BLaER1 (cell line): ENCODE measurements at regions not wholly inside any gene's neighbourhood (a gene's known extent, or its start where the extent isn't known, plus 50 kb on each side); places are given as distances from the start of the nearest gene placed in this dataset.

Experiments used
- H3K27ac ChIP-seq: shearing (Covaris generic); formaldehyde crosslinking; 2 replicates; pipeline ENCODE4 v1.8.1; 2022
- H3K27me3 ChIP-seq: shearing (Covaris generic); formaldehyde crosslinking; 2 replicates; pipeline ENCODE4 v1.8.1; 2022
- H3K36me3 ChIP-seq: shearing (Covaris generic); formaldehyde crosslinking; 2 replicates; pipeline ENCODE4 v1.8.1; 2022
- H3K4me1 ChIP-seq: shearing (Covaris generic); formaldehyde crosslinking; 2 replicates; pipeline ENCODE4 v1.8.1; 2022
- H3K4me2 ChIP-seq: shearing (Covaris generic); formaldehyde crosslinking; 2 replicates; pipeline ENCODE4 v1.8.1; 2022
- H3K4me3 ChIP-seq: shearing (Covaris generic); formaldehyde crosslinking; 2 replicates; pipeline ENCODE4 v1.8.1; 2022
- H3K9ac ChIP-seq: shearing (Covaris generic); formaldehyde crosslinking; 2 replicates; pipeline ENCODE4 v1.8.1; 2022
- H3K9me3 ChIP-seq: shearing (Covaris generic); formaldehyde crosslinking; 2 replicates; pipeline ENCODE4 v1.8.1; 2022
- H4K20me1 ChIP-seq: shearing (Covaris generic); formaldehyde crosslinking; 2 replicates; pipeline ENCODE4 v1.8.1; 2022
- Cebpa-rat ChIP-seq: shearing (Covaris generic); IDR thresholded peaks from 2 replicates; pipeline ENCODE4 v1.8.1; 2022

GRCh38 chr22:48516571-48516970 lies 1311.1 kb downstream of the BRD1 start:
- no peaks in the 10 kb centered on the region for H3K4me1 ChIP-seq
- no peaks in the 10 kb centered on the region for H4K20me1 ChIP-seq
- H3K4me2 ChIP-seq, result no peak overlapping the region
- H3K9me3 ChIP-seq, result no peaks in the 10 kb centered on the region
- no peak overlapping the region for H3K9ac ChIP-seq
- no peaks in the 10 kb centered on the region for H3K36me3 ChIP-seq
- no peak overlapping the region for H3K4me3 ChIP-seq
- no peak for TF ChIP-seq Cebpa-rat
- no peaks in the 10 kb centered on the region for H3K27me3 ChIP-seq
- H3K27ac ChIP-seq, result no peak overlapping the region

- H3K9ac ChIP-seq, result no peak overlapping the region
- H3K4me2 ChIP-seq, result no peak overlapping the region
- TF ChIP-seq Cebpa-rat, result no peak
- no peaks in the 10 kb centered on the region for H3K27me3 ChIP-seq
- H3K27ac ChIP-seq, result no peak overlapping the region
- H3K36me3 ChIP-seq, result no peaks in the 10 kb centered on the region
- no peaks in the 10 kb centered on the region for H4K20me1 ChIP-seq
- no peaks in the 10 kb centered on the region for H3K4me1 ChIP-seq
- H3K4me3 ChIP-seq, result no peak overlapping the region
- H3K9me3 ChIP-seq, result no peaks in the 10 kb centered on the region
These were observed 1312.0 kb downstream of the BRD1 start for GRCh38 chr22:48515571-48516200.

GRCh38 chr22:48513929-48514328 lies 1313.7 kb downstream of the BRD1 start:
- Histone ChIP-seq H3K4me1 (no peaks in the 10 kb centered on the region), H3K4me3 (no peak overlapping the region), H3K36me3 (no peaks in the 10 kb centered on the region), H3K27me3 (no peaks in the 10 kb centered on the region), H3K4me2 (no peak overlapping the region), H3K27ac (no peak overlapping the region), H3K9ac (no peak overlapping the region), H4K20me1 (no peaks in the 10 kb centered on the region), H3K9me3 (no peaks in the 10 kb centered on the region)
- TF ChIP-seq Cebpa-rat, result no peak

GRCh38 chr22:48513446-48513845 lies 1314.2 kb downstream of the BRD1 start:
- Histone ChIP-seq H3K36me3 (no peaks in the 10 kb centered on the region), H3K4me2 (no peak overlapping the region), H3K27ac (no peak overlapping the region), H3K9me3 (no peaks in the 10 kb centered on the region), H3K9ac (no peak overlapping the region), H3K4me1 (no peaks in the 10 kb centered on the region), H3K27me3 (no peaks in the 10 kb centered on the region), H4K20me1 (no peaks in the 10 kb centered on the region), H3K4me3 (no peak overlapping the region)
- no peak for TF ChIP-seq Cebpa-rat

DNA sequence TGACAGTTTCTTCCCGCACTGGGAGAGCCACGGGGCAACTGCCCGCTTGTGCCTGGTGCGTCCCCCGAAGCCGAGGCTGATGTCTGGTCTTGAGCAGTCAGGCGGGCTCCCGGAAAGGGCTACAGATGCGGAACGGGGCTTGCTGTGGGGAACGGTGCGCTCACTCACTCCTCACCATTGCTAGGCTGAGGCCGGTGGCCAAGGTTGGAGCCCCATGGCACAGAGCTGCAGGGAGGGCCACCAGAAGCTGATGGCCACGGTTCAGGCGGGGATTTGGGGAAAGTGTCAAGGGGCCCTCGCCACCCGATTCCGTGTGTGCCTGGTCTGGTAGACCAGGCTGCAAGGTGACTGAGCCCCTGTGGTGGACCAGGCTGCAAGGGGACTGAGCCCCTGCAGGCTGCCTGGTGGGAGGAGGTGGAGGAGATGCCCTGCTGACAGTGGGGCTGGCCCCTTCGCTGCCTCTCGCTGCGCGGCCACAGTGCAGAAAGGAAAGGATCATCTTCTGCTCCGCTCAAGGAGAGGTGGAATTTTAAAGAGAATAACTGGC lies 1315.8 kb downstream of the BRD1 start:
- no peak overlapping the region for H3K9ac ChIP-seq
- no peak overlapping the region for H3K4me2 ChIP-seq
- H3K27me3 ChIP-seq, result no peaks in the 10 kb centered on the region
- no peaks in the 10 kb centered on the region for H3K4me1 ChIP-seq
- no peak overlapping the region for H3K27ac ChIP-seq
- no peaks in the 10 kb centered on the region for H4K20me1 ChIP-seq
- H3K9me3 ChIP-seq, result no peaks in the 10 kb centered on the region
- H3K36me3 ChIP-seq, result no peaks in the 10 kb centered on the region
- TF ChIP-seq Cebpa-rat, result no peak
- no peak overlapping the region for H3K4me3 ChIP-seq

GRCh38 chr22:48511211-48511610 lies 1316.5 kb downstream of the BRD1 start:
- no peak overlapping the region for H3K27ac ChIP-seq
- H3K36me3 ChIP-seq, result no peaks in the 10 kb centered on the region
- no peak overlapping the region for H3K4me3 ChIP-seq
- no peaks in the 10 kb centered on the region; the same call in 1 of the 2 replicates for H4K20me1 ChIP-seq
- no peak for TF ChIP-seq Cebpa-rat
- no peak overlapping the region for H3K4me2 ChIP-seq
- no peaks in the 10 kb centered on the region for H3K9me3 ChIP-seq
- H3K9ac ChIP-seq, result no peak overlapping the region
- no peaks in the 10 kb centered on the region for H3K4me1 ChIP-seq
- H3K27me3 ChIP-seq, result no peaks in the 10 kb centered on the region

DNA sequence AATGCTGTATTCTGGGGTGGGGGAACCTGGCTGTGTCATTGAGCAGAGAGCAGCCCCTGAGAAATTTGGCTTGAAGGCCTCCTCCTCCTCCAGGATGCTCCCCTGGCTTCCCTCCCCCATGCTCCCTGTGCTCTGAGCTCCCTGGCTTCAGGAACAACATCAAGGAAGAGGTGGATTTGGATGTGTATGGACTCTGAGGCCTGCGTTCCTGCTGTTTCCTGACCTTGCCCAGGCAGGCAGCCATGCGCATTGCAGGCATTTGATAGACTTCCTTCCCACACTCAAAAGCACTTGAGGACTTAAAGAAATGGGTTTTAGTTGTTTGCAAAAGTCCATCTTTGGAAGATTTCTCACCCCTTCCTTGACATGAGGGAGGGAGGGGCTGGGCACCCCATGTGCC lies 1317.1 kb downstream of the BRD1 start:
- H3K9me3 ChIP-seq, result no peaks in the 10 kb centered on the region
- no peaks in the 10 kb centered on the region for H3K27me3 ChIP-seq
- H3K36me3 ChIP-seq, result no peaks in the 10 kb centered on the region

GRCh38 chr22:48507595-48508350 lies 1319.9 kb downstream of the BRD1 start:
- H3K4me3 ChIP-seq, result no peak overlapping the region
- H4K20me1 ChIP-seq, result no peaks in the 10 kb centered on the region; the same call in 1 of the 2 replicates
- no peaks in the 10 kb centered on the region for H3K4me1 ChIP-seq
- H3K4me2 ChIP-seq, result no peak overlapping the region
- no peaks in the 10 kb centered on the region for H3K9me3 ChIP-seq
- TF ChIP-seq Cebpa-rat, result no peak
- H3K27ac ChIP-seq, result no peak overlapping the region
- no peaks in the 10 kb centered on the region for H3K36me3 ChIP-seq
- no peak overlapping the region for H3K9ac ChIP-seq
- no peaks in the 10 kb centered on the region for H3K27me3 ChIP-seq

More for the DNA sequence above, 1317.1 kb downstream of the BRD1 start:
- no peak overlapping the region for H3K4me3 ChIP-seq
- no peak overlapping the region for H3K9ac ChIP-seq
- no peak overlapping the region for H3K27ac ChIP-seq
- no peak overlapping the region for H3K4me2 ChIP-seq
- H4K20me1 ChIP-seq, result no peaks in the 10 kb centered on the region; the same call in 1 of the 2 replicates
- no peak for TF ChIP-seq Cebpa-rat
- no peaks in the 10 kb centered on the region for H3K4me1 ChIP-seq

DNA sequence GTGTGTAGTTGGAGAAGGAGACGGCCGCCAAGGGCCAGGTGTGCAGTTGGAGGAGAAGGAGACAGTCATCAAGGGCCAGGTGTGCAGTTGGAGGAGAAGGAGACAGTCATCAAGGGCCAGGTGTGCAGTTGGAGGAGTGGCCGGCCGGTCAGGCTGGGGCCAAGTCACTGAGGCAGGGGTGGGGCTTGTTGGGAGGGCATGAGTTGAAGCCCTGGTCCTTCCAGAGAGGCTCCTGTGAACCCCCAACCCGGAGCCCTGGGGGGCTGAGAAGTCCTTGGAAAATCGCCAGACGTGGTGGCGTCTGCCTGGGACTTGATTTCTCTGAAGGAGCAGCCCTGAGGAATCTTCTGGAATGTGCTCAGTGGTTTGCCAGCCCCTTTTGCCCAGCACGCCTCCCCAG lies 1320.5 kb downstream of the BRD1 start:
- no peak for TF ChIP-seq Cebpa-rat
- no peaks in the 10 kb centered on the region; the same call in 1 of the 2 replicates for H4K20me1 ChIP-seq
- H3K27me3 ChIP-seq, result no peaks in the 10 kb centered on the region
- no peak overlapping the region for H3K9ac ChIP-seq
- no peaks in the 10 kb centered on the region for H3K4me1 ChIP-seq
- H3K4me3 ChIP-seq, result no peak overlapping the region
- no peaks in the 10 kb centered on the region for H3K9me3 ChIP-seq
- no peak overlapping the region for H3K27ac ChIP-seq
- H3K36me3 ChIP-seq, result no peaks in the 10 kb centered on the region
- H3K4me2 ChIP-seq, result no peak overlapping the region

DNA sequence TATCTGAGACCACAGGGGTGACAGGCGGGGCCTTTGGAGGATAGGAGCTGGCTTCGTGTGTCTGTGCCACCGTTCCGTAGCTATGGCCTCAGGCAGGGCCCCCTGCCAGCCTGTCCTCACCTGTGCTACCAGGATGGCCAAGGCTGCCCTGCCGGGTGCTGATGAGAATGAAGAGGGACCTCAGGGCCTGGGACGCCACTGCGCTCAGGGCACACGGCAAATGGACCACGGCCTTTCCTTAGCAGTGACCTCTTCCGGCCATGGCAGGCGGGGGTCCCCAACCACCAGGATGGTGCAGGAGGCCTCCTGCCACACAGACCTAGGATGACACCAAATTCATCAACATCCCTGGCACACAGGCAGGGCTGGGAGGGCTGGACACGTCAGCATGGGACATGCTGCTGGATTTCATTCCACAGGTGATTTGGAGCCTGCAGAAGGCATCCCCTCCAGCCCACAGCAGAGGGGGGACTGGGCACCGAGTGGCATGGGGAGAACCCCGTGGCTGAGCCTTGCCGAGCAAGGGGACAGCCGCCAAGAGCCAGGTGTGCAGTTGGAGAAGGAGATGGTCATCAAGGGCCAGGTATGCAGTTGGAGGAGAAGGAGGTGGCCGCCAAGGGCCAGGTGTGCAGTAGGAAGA lies 1321.0 kb downstream of the BRD1 start:
- H4K20me1 ChIP-seq, result no peaks in the 10 kb centered on the region; the same call in 1 of the 2 replicates
- no peak for TF ChIP-seq Cebpa-rat
- H3K4me3 ChIP-seq, result no peak overlapping the region
- H3K36me3 ChIP-seq, result no peaks in the 10 kb centered on the region
- H3K9ac ChIP-seq, result no peak overlapping the region
- H3K4me1 ChIP-seq, result no peaks in the 10 kb centered on the region
- no peak overlapping the region for H3K4me2 ChIP-seq
- no peak overlapping the region for H3K27ac ChIP-seq
- no peaks in the 10 kb centered on the region for H3K27me3 ChIP-seq
- H3K9me3 ChIP-seq, result no peaks in the 10 kb centered on the region
